ENCODE measurements at regions not wholly inside any gene's neighbourhood (a gene's known extent, or its start where the extent isn't known, plus 50 kb on each side); places are given as distances from the start of the nearest gene placed in this dataset.

- WGBS, 5 donors = 72 to 87% (median 81%) methylated on average over 7 of the region's 7 CpGs
- TF ChIP-seq, protein P1, sequence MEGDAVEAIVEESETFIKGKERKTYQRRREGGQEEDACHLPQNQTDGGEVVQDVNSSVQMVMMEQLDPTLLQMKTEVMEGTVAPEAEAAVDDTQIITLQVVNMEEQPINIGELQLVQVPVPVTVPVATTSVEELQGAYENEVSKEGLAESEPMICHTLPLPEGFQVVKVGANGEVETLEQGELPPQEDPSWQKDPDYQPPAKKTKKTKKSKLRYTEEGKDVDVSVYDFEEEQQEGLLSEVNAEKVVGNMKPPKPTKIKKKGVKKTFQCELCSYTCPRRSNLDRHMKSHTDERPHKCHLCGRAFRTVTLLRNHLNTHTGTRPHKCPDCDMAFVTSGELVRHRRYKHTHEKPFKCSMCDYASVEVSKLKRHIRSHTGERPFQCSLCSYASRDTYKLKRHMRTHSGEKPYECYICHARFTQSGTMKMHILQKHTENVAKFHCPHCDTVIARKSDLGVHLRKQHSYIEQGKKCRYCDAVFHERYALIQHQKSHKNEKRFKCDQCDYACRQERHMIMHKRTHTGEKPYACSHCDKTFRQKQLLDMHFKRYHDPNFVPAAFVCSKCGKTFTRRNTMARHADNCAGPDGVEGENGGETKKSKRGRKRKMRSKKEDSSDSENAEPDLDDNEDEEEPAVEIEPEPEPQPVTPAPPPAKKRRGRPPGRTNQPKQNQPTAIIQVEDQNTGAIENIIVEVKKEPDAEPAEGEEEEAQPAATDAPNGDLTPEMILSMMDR (IDR thresholded peaks at IDR 0.05) = no peak
- TF ChIP-seq EP300 (IDR thresholded peaks at IDR 0.05) = no peak
- TF ChIP-seq POLR2A (IDR thresholded peaks at IDR 0.05) = no peak
- TF ChIP-seq POLR2AphosphoS5 (IDR thresholded peaks at IDR 0.05) = no peak
These were observed 58.1 kb upstream of the CA12 start for GRCh38 chr15:63439536-63440264.

GRCh38 chr15:63440265-63440648 lies 58.6 kb upstream of the CA12 start:
- no peak for DNase-seq
- WGBS, 5 donors = 76 to 89% (median 84%) methylated on average over 3 of the region's 3 CpGs
- Histone ChIP-seq H3K4me1 (peaks cover 13 to 19% (median 15%) of the 10 kb centered on the region in 4 donors), H3K9me3 (no peaks in the 10 kb centered on the region), H3K27me3 (no peaks in the 10 kb centered on the region), H3K27ac (no peak overlapping the region), H3K36me3 (no peaks in the 10 kb centered on the region), H3K4me3 (no peak overlapping the region)
- intact Hi-C loops (cut with DNase I; ENCODE audit: low total_unique reads) = no loop called here
- TF ChIP-seq POLR2A (IDR thresholded peaks at IDR 0.05) = no peak
- TF ChIP-seq POLR2AphosphoS5 (IDR thresholded peaks at IDR 0.05) = no peak
- TF ChIP-seq EP300 (IDR thresholded peaks at IDR 0.05) = no peak
- TF ChIP-seq, protein P1 (IDR thresholded peaks at IDR 0.05) = no peak

More at GRCh38 chr15:63439536-63440264, 58.1 kb upstream of the CA12 start:
- Histone ChIP-seq H3K4me1 (peaks cover 14 to 23% (median 17%) of the 10 kb centered on the region in 4 donors), H3K27me3 (no peaks in the 10 kb centered on the region), H3K36me3 (no peaks in the 10 kb centered on the region), H3K4me3 (no peak overlapping the region), H3K27ac (no peak overlapping the region), H3K9me3 (no peaks in the 10 kb centered on the region)
- intact Hi-C loops (cut with DNase I; ENCODE audit: low total_unique reads) = no loop called here
- DNase-seq = no peak

- no peaks in the 10 kb centered on the region for H3K9me3 ChIP-seq
- no peak overlapping the region for H3K27ac ChIP-seq
- no peaks in the 10 kb centered on the region for H3K27me3 ChIP-seq
- TF ChIP-seq POLR2AphosphoS5 (IDR thresholded peaks at IDR 0.05) = no peak
- no peak for TF ChIP-seq POLR2A (IDR thresholded peaks at IDR 0.05)
- TF ChIP-seq, protein P1 (IDR thresholded peaks at IDR 0.05) = no peak
- TF ChIP-seq EP300 (IDR thresholded peaks at IDR 0.05) = no peak
- H3K4me3 ChIP-seq = no peak overlapping the region
- intact Hi-C loops (cut with DNase I; ENCODE audit: low total_unique reads) = no loop called here
- 63 to 89% (median 71%) methylated on average over 6 of the region's 6 CpGs for WGBS, 5 donors
- H3K36me3 ChIP-seq = no peaks in the 10 kb centered on the region
- no peak for DNase-seq
- peaks cover 13 to 19% (median 15%) of the 10 kb centered on the region in 4 donors for H3K4me1 ChIP-seq
These were observed 59.1 kb upstream of the CA12 start for GRCh38 chr15:63440756-63441155.

- H3K9me3 ChIP-seq = no peaks in the 10 kb centered on the region
- peaks cover 11 to 15% (median 13%) of the 10 kb centered on the region in 4 donors for H3K4me1 ChIP-seq
- WGBS, 5 donors = 93 to 95% (median 94%) methylated on average over 2 of the region's 2 CpGs
- intact Hi-C loops (cut with DNase I; ENCODE audit: low total_unique reads) = no loop called here
- no peak overlapping the region for H3K27ac ChIP-seq
- no peaks in the 10 kb centered on the region for H3K36me3 ChIP-seq
- no peak for DNase-seq
- no peaks in the 10 kb centered on the region for H3K27me3 ChIP-seq
- TF ChIP-seq, protein P1 (IDR thresholded peaks at IDR 0.05) = no peak
- TF ChIP-seq POLR2A (IDR thresholded peaks at IDR 0.05) (no peak), POLR2AphosphoS5 (IDR thresholded peaks at IDR 0.05) (no peak), EP300 (IDR thresholded peaks at IDR 0.05) (no peak)
- H3K4me3 ChIP-seq = no peak overlapping the region
These were observed 59.6 kb upstream of the CA12 start for GRCh38 chr15:63441266-63441665.

All from stomach (tissue), 8 donors.